Activated CD8-positive, alpha-beta memory T cell treated with anti-CD3 and anti-CD28 coated beads for 36 hours (primary cell): ENCODE measurements at regions not wholly inside any gene's neighbourhood (a gene's known extent, or its start where the extent isn't known, plus 50 kb on each side); places are given as distances from the start of the nearest gene placed in this dataset.

Source experiments
- CTCF ChIA-PET: fragments of 350-600 bp; sonication (Branson Sonifier 250); formaldehyde crosslinking; loops from one replicate; lab custom pipeline; 2021; ENCODE audit warnings: antibody characterized with exemption; lab: Charles Lee
- POLR2A ChIA-PET: fragments of 350-600 bp; sonication (Branson Sonifier 250); formaldehyde crosslinking; loops from one replicate; lab custom pipeline; 2021; ENCODE audit warnings: antibody characterized with exemption; lab: Charles Lee

- POLR2A ChIA-PET, result no interaction called here
- CTCF ChIA-PET, result no interaction called here
Observed at GRCh38 chr7:115496006-115496405, 534.6 kb downstream of the TFEC start.

GRCh38 chr7:115494529-115495147 lies 535.9 kb downstream of the TFEC start:
- ChIA-PET CTCF (no interaction called here), POLR2A (no interaction called here)

- POLR2A ChIA-PET, result no interaction called here
- CTCF ChIA-PET, result no interaction called here
Observed at GRCh38 chr7:115493381-115493780, 537.2 kb downstream of the TFEC start.

GRCh38 chr7:115491744-115492380 lies 538.7 kb downstream of the TFEC start:
- CTCF ChIA-PET, result no interaction called here

GRCh38 chr7:115479448-115479847 lies 551.1 kb downstream of the TFEC start:
- ChIA-PET POLR2A (no interaction called here), CTCF (no interaction called here)

More at GRCh38 chr7:115491744-115492380, 538.7 kb downstream of the TFEC start:
- POLR2A ChIA-PET, result no interaction called here

GRCh38 chr7:115478426-115478825 lies 552.1 kb downstream of the TFEC start:
- ChIA-PET POLR2A (no interaction called here), CTCF (interaction anchor here (0.6 kb wide), 1 partner anchor 629 kb away, joined by 3 read pairs; no protein-coding TSS in a partner anchor)

GRCh38 chr7:115477193-115477651 lies 553.3 kb downstream of the TFEC start:
- ChIA-PET CTCF (interaction anchor here (0.6 kb wide), 1 partner anchor 1449 kb away, joined by 3 read pairs; no protein-coding TSS in a partner anchor), POLR2A (no interaction called here)

GRCh38 chr7:115476671-115477181 lies 553.8 kb downstream of the TFEC start:
- CTCF ChIA-PET, result interaction anchor here (0.6 kb wide), 1 partner anchor 1448 kb away, joined by 3 read pairs; no protein-coding TSS in a partner anchor
- POLR2A ChIA-PET, result no interaction called here

GRCh38 chr7:115475761-115476385 lies 554.0 kb downstream of the MDFIC start:
- POLR2A ChIA-PET, result no interaction called here
- CTCF ChIA-PET, result no interaction called here

GRCh38 chr7:115475206-115475605 lies 553.3 kb downstream of the MDFIC start:
- CTCF ChIA-PET, result no interaction called here

GRCh38 chr7:115474137-115474536 lies 552.2 kb downstream of the MDFIC start:
- CTCF ChIA-PET, result no interaction called here
- POLR2A ChIA-PET, result no interaction called here

More at GRCh38 chr7:115475206-115475605, 553.3 kb downstream of the MDFIC start:
- POLR2A ChIA-PET, result no interaction called here

GRCh38 chr7:115471891-115472290 lies 550.0 kb downstream of the MDFIC start:
- ChIA-PET POLR2A (no interaction called here), CTCF (no interaction called here)

- CTCF ChIA-PET, result no interaction called here
- POLR2A ChIA-PET, result no interaction called here
Observed at GRCh38 chr7:115462301-115463015, 540.6 kb downstream of the MDFIC start.

GRCh38 chr7:115449689-115450088 lies 527.8 kb downstream of the MDFIC start:
- POLR2A ChIA-PET, result no interaction called here
- CTCF ChIA-PET, result no interaction called here

GRCh38 chr7:115447495-115447894 lies 525.6 kb downstream of the MDFIC start:
- ChIA-PET CTCF (no interaction called here), POLR2A (no interaction called here)

GRCh38 chr7:115441033-115441432 lies 519.1 kb downstream of the MDFIC start:
- POLR2A ChIA-PET, result no interaction called here
- CTCF ChIA-PET, result no interaction called here

GRCh38 chr7:115435178-115435577 lies 513.3 kb downstream of the MDFIC start:
- CTCF ChIA-PET, result no interaction called here
- POLR2A ChIA-PET, result no interaction called here

- POLR2A ChIA-PET, result no interaction called here
Observed at GRCh38 chr7:115429918-115430317, 508.0 kb downstream of the MDFIC start.

GRCh38 chr7:115417662-115418061 lies 495.8 kb downstream of the MDFIC start:
- ChIA-PET POLR2A (no interaction called here), CTCF (no interaction called here)

More at GRCh38 chr7:115429918-115430317, 508.0 kb downstream of the MDFIC start:
- CTCF ChIA-PET, result no interaction called here
